ENCODE measurements at regions not wholly inside any gene's neighbourhood (a gene's known extent, or its start where the extent isn't known, plus 50 kb on each side); places are given as distances from the start of the nearest gene placed in this dataset.

DNA sequence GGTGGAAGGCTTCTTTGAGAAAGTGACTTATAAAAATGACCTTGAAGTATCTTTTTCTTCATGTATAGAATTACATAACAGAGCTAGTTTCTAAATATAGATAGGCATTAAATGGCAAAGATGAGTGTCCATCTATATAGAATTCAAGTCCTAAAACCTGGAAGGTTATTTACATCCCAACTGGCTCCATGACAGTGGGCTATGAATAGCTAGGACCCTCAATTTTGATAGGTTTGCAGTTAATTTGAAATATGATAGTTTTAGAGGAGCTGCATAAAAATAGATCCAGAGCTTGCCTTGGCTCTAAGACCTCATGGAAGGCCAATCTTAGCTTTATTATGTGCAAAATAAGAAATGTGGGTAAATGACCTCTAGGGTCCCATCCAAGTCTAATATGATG is 310.6 kb upstream of the CITED2 start:
- Histone ChIP-seq H3K27ac (no peak overlapping the region), H3K27me3 (no peaks in the 10 kb centered on the region), H3K36me3 (replicated peaks in 1 of 2) (no peaks in the 10 kb centered on the region), H3K4me3 (no peak overlapping the region), H3K4me1 (replicated peaks in 1 of 2) (peaks cover 5 to 9% of the 10 kb centered on the region in 2 donors), H3K9me3 (replicated peaks in 1 of 3) (no peaks in the 10 kb centered on the region)
- intact Hi-C loops (cut with DNase I) = no loop called here
- TF ChIP-seq, protein P1, sequence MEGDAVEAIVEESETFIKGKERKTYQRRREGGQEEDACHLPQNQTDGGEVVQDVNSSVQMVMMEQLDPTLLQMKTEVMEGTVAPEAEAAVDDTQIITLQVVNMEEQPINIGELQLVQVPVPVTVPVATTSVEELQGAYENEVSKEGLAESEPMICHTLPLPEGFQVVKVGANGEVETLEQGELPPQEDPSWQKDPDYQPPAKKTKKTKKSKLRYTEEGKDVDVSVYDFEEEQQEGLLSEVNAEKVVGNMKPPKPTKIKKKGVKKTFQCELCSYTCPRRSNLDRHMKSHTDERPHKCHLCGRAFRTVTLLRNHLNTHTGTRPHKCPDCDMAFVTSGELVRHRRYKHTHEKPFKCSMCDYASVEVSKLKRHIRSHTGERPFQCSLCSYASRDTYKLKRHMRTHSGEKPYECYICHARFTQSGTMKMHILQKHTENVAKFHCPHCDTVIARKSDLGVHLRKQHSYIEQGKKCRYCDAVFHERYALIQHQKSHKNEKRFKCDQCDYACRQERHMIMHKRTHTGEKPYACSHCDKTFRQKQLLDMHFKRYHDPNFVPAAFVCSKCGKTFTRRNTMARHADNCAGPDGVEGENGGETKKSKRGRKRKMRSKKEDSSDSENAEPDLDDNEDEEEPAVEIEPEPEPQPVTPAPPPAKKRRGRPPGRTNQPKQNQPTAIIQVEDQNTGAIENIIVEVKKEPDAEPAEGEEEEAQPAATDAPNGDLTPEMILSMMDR (IDR thresholded peaks at IDR 0.05) = no peak
- no peak for TF ChIP-seq POLR2A (IDR thresholded peaks at IDR 0.05)
- no peak for DNase-seq

DNA sequence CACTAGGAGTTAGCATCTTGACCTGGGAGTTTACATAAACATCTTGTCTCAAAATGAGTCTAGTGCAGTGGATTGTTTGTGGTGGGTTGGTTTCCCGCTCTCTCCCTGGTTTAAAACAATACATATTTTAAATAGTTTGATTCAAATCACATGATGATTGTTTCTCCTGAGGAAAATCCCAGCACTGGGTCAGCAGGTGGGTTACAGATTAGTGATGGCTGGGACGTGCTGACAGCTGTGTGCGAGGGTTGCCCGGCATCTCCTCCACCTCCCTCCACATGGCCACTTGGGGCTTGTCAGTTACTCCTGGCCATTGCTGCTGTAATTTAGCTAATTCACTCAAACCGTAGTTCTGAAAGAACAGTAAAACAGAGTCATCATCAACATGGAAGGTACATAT is 306.4 kb upstream of the CITED2 start:
- H3K27ac ChIP-seq = no peak overlapping the region
- DNase-seq = no peak
- peaks cover 0 to under 1% of the 10 kb centered on the region in 2 donors for H3K4me1 ChIP-seq (replicated peaks in 1 of 2)
- H3K4me3 ChIP-seq = no peak overlapping the region
- H3K9me3 ChIP-seq (replicated peaks in 1 of 3) = no peaks in the 10 kb centered on the region
- H3K36me3 ChIP-seq (replicated peaks in 1 of 2) = no peaks in the 10 kb centered on the region
- H3K27me3 ChIP-seq = no peaks in the 10 kb centered on the region
- no peak for TF ChIP-seq POLR2A (IDR thresholded peaks at IDR 0.05)
- TF ChIP-seq, protein P1 (IDR thresholded peaks at IDR 0.05) = no peak
- WGBS, 4 donors = 82 to 94% (median 86%) methylated on average over 5 of the region's 5 CpGs
- intact Hi-C loops (cut with DNase I) = no loop called here

DNA sequence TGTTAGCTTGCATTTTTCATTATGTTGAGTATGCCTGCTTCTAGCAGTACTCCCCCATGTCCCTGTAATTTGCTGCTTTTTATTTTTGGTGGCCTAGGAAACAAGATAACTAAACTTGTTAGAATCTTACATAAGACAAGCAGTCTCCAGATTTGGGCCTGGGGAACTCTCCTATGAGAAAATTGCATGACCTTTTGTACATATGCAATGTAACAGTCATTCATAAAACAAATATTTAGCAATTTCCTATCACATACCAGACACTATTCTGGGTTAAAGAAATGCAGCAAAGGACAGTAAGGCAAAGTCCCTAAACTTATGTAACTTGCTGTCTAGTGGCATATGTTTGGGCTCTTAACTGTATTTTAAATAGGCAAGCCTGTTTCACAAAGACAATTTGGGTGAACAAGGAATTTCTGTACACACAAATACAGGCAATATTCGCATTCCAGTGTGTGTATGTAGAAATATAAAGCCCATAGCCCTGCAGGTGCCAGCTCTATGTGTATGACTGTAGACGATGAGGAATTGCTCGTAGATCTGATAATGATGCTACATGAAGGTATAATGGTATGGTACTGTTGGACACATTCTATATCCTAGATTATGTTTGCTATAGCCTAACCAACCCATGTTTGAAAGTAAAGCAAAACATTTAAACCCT is 305.2 kb upstream of the CITED2 start:
- TF ChIP-seq POLR2A (IDR thresholded peaks at IDR 0.05) = no peak
- TF ChIP-seq, protein P1 (IDR thresholded peaks at IDR 0.05) = no peak
- Histone ChIP-seq H3K4me3 (no peak overlapping the region), H3K9me3 (replicated peaks in 1 of 3) (no peaks in the 10 kb centered on the region), H3K27me3 (no peaks in the 10 kb centered on the region), H3K36me3 (replicated peaks in 1 of 2) (no peaks in the 10 kb centered on the region), H3K4me1 (replicated peaks in 1 of 2) (no peaks in the 10 kb centered on the region), H3K27ac (no peak overlapping the region)
- intact Hi-C loops (cut with DNase I) = no loop called here
- DNase-seq = no peak
- WGBS, 4 donors = 90 to 95% (median 91%) methylated on average over 3 of the region's 3 CpGs

DNA sequence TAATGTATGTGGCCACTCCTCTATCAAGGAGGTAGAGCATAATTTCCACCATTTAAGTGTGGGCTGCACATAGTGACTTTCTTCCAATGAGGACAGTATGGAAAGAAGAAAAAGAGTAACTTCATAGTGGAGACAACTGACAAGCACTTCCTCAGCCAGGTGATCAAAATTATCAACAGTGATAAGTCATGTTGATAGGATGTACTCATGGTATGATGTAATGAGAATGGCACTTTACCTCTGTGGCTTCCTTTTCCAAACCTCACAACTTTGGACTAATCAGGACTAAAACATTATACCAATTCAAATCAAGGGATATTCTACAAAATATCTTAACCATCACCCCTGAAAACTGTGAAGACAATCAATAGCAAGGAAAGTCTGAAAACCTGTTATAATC is 302.3 kb upstream of the CITED2 start:
- Histone ChIP-seq H3K36me3 (replicated peaks in 1 of 2) (no peaks in the 10 kb centered on the region), H3K4me3 (no peak overlapping the region), H3K27ac (no peak overlapping the region), H3K9me3 (replicated peaks in 1 of 3) (no peaks in the 10 kb centered on the region), H3K27me3 (no peaks in the 10 kb centered on the region), H3K4me1 (replicated peaks in 1 of 2) (no peaks in the 10 kb centered on the region)
- intact Hi-C loops (cut with DNase I) = no loop called here
- no peak for DNase-seq
- TF ChIP-seq, protein P1 (IDR thresholded peaks at IDR 0.05) = no peak
- TF ChIP-seq POLR2A (IDR thresholded peaks at IDR 0.05) = no peak
